Smooth muscle cell (in vitro differentiated cells): ENCODE measurements at regions not wholly inside any gene's neighbourhood (a gene's known extent, or its start where the extent isn't known, plus 50 kb on each side); places are given as distances from the start of the nearest gene placed in this dataset.

ENCODE experiments used
- DNase-seq: peaks from one replicate; lab custom pipeline; 2025; ENCODE audit not compliant: unreplicated experiment; lab: John Stamatoyannopoulos, UW
- H2AFZ ChIP-seq: fragments of 200-600 bp; sonication (generic); 2 replicates; pipeline ENCODE4 v1.6.0; 2016; ENCODE audit warnings: antibody characterized with exemption, low read depth, mild to moderate bottlenecking
- H3F3A ChIP-seq: fragments of 200-600 bp; sonication (generic); 2 replicates; pipeline ENCODE4 v1.6.0; 2017; ENCODE audit warnings: antibody characterized with exemption, low read depth
- H3K27ac ChIP-seq: fragments of 200-600 bp; sonication (generic); 2 replicates; pipeline ENCODE4 v1.5.1; 2016; ENCODE audit warnings: low read depth, mild to moderate bottlenecking
- H3K27me3 ChIP-seq: fragments of 200-600 bp; sonication (generic); 2 replicates; pipeline ENCODE4 v1.6.1; 2016; ENCODE audit warnings: low read depth, mild to moderate bottlenecking
- H3K36me3 ChIP-seq: fragments of 200-600 bp; sonication (generic); 2 replicates; pipeline ENCODE4 v1.5.1; 2016; ENCODE audit warnings: low read depth
- H3K4me1 ChIP-seq: fragments of 200-600 bp; sonication (generic); 2 replicates; pipeline ENCODE4 v1.5.1; 2016; ENCODE audit warnings: low read depth
- H3K4me2 ChIP-seq: fragments of 200-600 bp; sonication (generic); 2 replicates; pipeline ENCODE4 v1.6.0; 2016; ENCODE audit warnings: mild to moderate bottlenecking
- H3K4me3 ChIP-seq: fragments of 200-600 bp; sonication (generic); 2 replicates; pipeline ENCODE4 v1.5.1; 2016; ENCODE audit warnings: mild to moderate bottlenecking
- H3K79me2 ChIP-seq: fragments of 200-600 bp; sonication (generic); 2 replicates; pipeline ENCODE4 v1.6.0; 2016; ENCODE audit warnings: low read depth, mild to moderate bottlenecking
- H3K9ac ChIP-seq: fragments of 200-600 bp; sonication (generic); 2 replicates; pipeline ENCODE4 v1.6.0; 2016; ENCODE audit warnings: low read depth
- H3K9me3 ChIP-seq: fragments of 200-600 bp; sonication (generic); replicated peaks from 2 replicates; pipeline ENCODE4 v1.5.1; 2016; ENCODE audit warnings: low read depth
- H4K20me1 ChIP-seq: fragments of 200-600 bp; sonication (generic); 2 replicates; pipeline ENCODE4 v1.6.0; 2016; ENCODE audit warnings: low read depth
- WGBS: methylation state at CpG from one replicate; pipeline ENCODE4 v1.1.7; 2016; ENCODE audit warnings: low lambda C conversion rate; 5-methylcytosine and 5-hydroxymethylcytosine counted together
- TF ChIP-seq, protein P1 (sequence below): fragments of 200-600 bp; sonication (generic); IDR thresholded peaks from 2 replicates; pipeline ENCODE4 v1.5.1; 2017; ENCODE audit warnings: borderline replicate concordance, mild to moderate bottlenecking, antibody characterized with exemption; ENCODE audit not compliant: insufficient read depth, poor library complexity, severe bottlenecking

DNA sequence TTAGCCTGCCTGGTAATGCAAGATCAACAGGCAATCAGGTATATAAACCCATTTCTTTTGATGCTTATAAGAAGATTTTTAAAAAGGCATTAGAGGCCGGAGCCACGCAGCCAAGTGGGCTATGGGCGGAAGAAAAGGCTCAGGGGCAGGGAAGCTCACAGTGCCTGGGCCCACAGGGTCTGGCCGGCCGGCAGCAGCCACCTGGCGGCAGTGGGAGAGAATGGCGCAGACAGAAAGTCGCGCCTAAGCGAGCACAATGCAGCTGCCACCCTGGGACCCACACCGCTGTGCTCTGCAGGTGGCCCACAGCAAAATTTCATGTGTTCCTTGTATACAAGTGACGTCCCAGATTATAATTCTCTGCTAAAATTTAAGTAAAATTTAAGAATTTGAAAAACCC, 448.6 kb upstream of the RASGRP1 start:
- no peaks in the 10 kb centered on the region for H3K79me2 ChIP-seq
- WGBS = 78% methylated on average over 12 of the region's 12 CpGs
- no peaks in the 10 kb centered on the region for H3F3A ChIP-seq
- no peaks in the 10 kb centered on the region for H4K20me1 ChIP-seq
- H3K27ac ChIP-seq = no peak overlapping the region
- DNase-seq = no peak
- H3K4me3 ChIP-seq = no peak overlapping the region
- no peaks in the 10 kb centered on the region for H3K27me3 ChIP-seq
- TF ChIP-seq, protein P1, sequence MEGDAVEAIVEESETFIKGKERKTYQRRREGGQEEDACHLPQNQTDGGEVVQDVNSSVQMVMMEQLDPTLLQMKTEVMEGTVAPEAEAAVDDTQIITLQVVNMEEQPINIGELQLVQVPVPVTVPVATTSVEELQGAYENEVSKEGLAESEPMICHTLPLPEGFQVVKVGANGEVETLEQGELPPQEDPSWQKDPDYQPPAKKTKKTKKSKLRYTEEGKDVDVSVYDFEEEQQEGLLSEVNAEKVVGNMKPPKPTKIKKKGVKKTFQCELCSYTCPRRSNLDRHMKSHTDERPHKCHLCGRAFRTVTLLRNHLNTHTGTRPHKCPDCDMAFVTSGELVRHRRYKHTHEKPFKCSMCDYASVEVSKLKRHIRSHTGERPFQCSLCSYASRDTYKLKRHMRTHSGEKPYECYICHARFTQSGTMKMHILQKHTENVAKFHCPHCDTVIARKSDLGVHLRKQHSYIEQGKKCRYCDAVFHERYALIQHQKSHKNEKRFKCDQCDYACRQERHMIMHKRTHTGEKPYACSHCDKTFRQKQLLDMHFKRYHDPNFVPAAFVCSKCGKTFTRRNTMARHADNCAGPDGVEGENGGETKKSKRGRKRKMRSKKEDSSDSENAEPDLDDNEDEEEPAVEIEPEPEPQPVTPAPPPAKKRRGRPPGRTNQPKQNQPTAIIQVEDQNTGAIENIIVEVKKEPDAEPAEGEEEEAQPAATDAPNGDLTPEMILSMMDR = no peak
- H2AFZ ChIP-seq = no peak overlapping the region
- no peak overlapping the region for H3K9ac ChIP-seq
- H3K4me2 ChIP-seq = no peak overlapping the region
- peaks cover 11% of the 10 kb centered on the region for H3K4me1 ChIP-seq
- H3K36me3 ChIP-seq = no peaks in the 10 kb centered on the region
- H3K9me3 ChIP-seq = peaks cover 7% of the 10 kb centered on the region

DNA sequence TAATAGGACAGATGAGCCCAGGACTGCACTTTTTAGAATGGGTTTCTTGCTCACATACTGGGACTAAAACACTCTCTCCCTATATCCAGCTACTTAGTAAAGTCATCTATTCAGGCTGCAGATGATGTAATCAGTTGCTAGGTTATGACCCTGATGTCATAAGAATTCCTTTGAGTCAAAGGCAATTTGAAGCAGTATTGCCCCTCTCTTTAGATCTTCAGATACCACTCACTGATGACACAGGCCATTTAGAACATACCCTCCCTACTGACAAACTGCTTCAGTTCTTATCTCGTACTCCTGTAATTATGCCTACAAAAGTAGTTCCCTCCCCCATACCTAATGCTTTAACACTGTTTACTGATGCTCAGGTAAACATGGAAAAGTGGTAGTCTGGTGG, 450.1 kb upstream of the RASGRP1 start:
- no peak overlapping the region for H3K9ac ChIP-seq
- WGBS = 43% methylated on average over 1 of the region's 1 CpG
- no peaks in the 10 kb centered on the region for H4K20me1 ChIP-seq
- no peak overlapping the region for H3K27ac ChIP-seq
- peaks cover 11% of the 10 kb centered on the region for H3K4me1 ChIP-seq
- H3K36me3 ChIP-seq = no peaks in the 10 kb centered on the region
- no peak for DNase-seq
- no peaks in the 10 kb centered on the region for H3K27me3 ChIP-seq
- no peak overlapping the region for H3K4me2 ChIP-seq
- TF ChIP-seq, protein P1 = no peak
- H3K79me2 ChIP-seq = no peaks in the 10 kb centered on the region
- H3K4me3 ChIP-seq = no peak overlapping the region
- H2AFZ ChIP-seq = no peak overlapping the region
- peaks cover under 1% of the 10 kb centered on the region for H3K9me3 ChIP-seq
- no peaks in the 10 kb centered on the region for H3F3A ChIP-seq

GRCh38 chr15:39016706-39017105, 452.1 kb upstream of the RASGRP1 start:
- no peak overlapping the region for H3K27ac ChIP-seq
- peaks cover 11% of the 10 kb centered on the region for H3K4me1 ChIP-seq
- H3K9me3 ChIP-seq = no peaks in the 10 kb centered on the region
- no peaks in the 10 kb centered on the region for H4K20me1 ChIP-seq
- H2AFZ ChIP-seq = no peak overlapping the region
- no peak overlapping the region for H3K4me3 ChIP-seq
- H3K36me3 ChIP-seq = no peaks in the 10 kb centered on the region
- no peak overlapping the region for H3K9ac ChIP-seq
- no peaks in the 10 kb centered on the region for H3K27me3 ChIP-seq
- TF ChIP-seq, protein P1 = no peak
- WGBS = 76% methylated on average over 3 of the region's 3 CpGs
- no peak for DNase-seq
- H3K79me2 ChIP-seq = no peaks in the 10 kb centered on the region
- no peak overlapping the region for H3K4me2 ChIP-seq
- H3F3A ChIP-seq = no peaks in the 10 kb centered on the region

- Histone ChIP-seq H3F3A (no peaks in the 10 kb centered on the region), H3K27ac (no peak overlapping the region), H3K9ac (no peak overlapping the region), H3K4me3 (no peak overlapping the region), H3K4me2 (no peak overlapping the region), H4K20me1 (no peaks in the 10 kb centered on the region), H3K4me1 (peaks cover 11% of the 10 kb centered on the region), H2AFZ (no peak overlapping the region), H3K9me3 (no peaks in the 10 kb centered on the region), H3K27me3 (no peaks in the 10 kb centered on the region), H3K36me3 (no peaks in the 10 kb centered on the region), H3K79me2 (no peaks in the 10 kb centered on the region)
- TF ChIP-seq, protein P1 = no peak
- no peak for DNase-seq
- 67% methylated on average over 4 of the region's 4 CpGs for WGBS
Observed at GRCh38 chr15:39018966-39019365, 454.4 kb upstream of the RASGRP1 start.
